ENCODE measurements at regions not wholly inside any gene's neighbourhood (a gene's known extent, or its start where the extent isn't known, plus 50 kb on each side); places are given as distances from the start of the nearest gene placed in this dataset.
"Not testable (repeated sequence)": the region's sequence is repeated elsewhere in the genome, so short reads cannot be mapped to it uniquely, and the experiment has no call there.

GRCh38 chr2:87254562-87254961 is 232.9 kb upstream of the PLGLB1 start:
- H3K9me3 Mint-ChIP-seq; H3K4me3 Mint-ChIP-seq; H3K36me3 Mint-ChIP-seq; H3K4me1 Mint-ChIP-seq; H3K27ac Mint-ChIP-seq; H3K27me3 Mint-ChIP-seq (ENCODE audit: low read depth); DNase-seq (ENCODE audit: low spot score in 2 of 2, unreplicated experiment in 2 of 2): not testable (repeated sequence)

GRCh38 chr2:87255410-87255809 is 233.8 kb upstream of the PLGLB1 start:
- H3K27ac Mint-ChIP-seq; H3K36me3 Mint-ChIP-seq; DNase-seq (ENCODE audit: low spot score in 2 of 2, unreplicated experiment in 2 of 2); H3K4me1 Mint-ChIP-seq; H3K9me3 Mint-ChIP-seq; H3K4me3 Mint-ChIP-seq; H3K27me3 Mint-ChIP-seq (ENCODE audit: low read depth): not testable (repeated sequence)

GRCh38 chr2:87258887-87259286 is 237.2 kb upstream of the PLGLB1 start:
- H3K27ac Mint-ChIP-seq; H3K9me3 Mint-ChIP-seq; H3K36me3 Mint-ChIP-seq; H3K4me3 Mint-ChIP-seq; H3K4me1 Mint-ChIP-seq; H3K27me3 Mint-ChIP-seq (ENCODE audit: low read depth); DNase-seq (ENCODE audit: low spot score in 2 of 2, unreplicated experiment in 2 of 2): not testable (repeated sequence)

GRCh38 chr2:87262184-87262702 is 240.6 kb upstream of the PLGLB1 start:
- not testable (repeated sequence) for H3K27me3 Mint-ChIP-seq (ENCODE audit: low read depth); H3K27ac Mint-ChIP-seq; H3K9me3 Mint-ChIP-seq; H3K4me3 Mint-ChIP-seq; DNase-seq (ENCODE audit: low spot score in 2 of 2, unreplicated experiment in 2 of 2); H3K36me3 Mint-ChIP-seq; H3K4me1 Mint-ChIP-seq

- not testable (repeated sequence) for DNase-seq (ENCODE audit: low spot score in 2 of 2, unreplicated experiment in 2 of 2); H3K4me3 Mint-ChIP-seq; H3K4me1 Mint-ChIP-seq; H3K36me3 Mint-ChIP-seq; H3K27me3 Mint-ChIP-seq (ENCODE audit: low read depth); H3K9me3 Mint-ChIP-seq; H3K27ac Mint-ChIP-seq
These were observed 242.3 kb upstream of the PLGLB1 start for GRCh38 chr2:87263868-87264518.

- H3K36me3 Mint-ChIP-seq; H3K27ac Mint-ChIP-seq; H3K4me3 Mint-ChIP-seq; H3K9me3 Mint-ChIP-seq; H3K4me1 Mint-ChIP-seq; DNase-seq (ENCODE audit: low spot score in 2 of 2, unreplicated experiment in 2 of 2); H3K27me3 Mint-ChIP-seq (ENCODE audit: low read depth): not testable (repeated sequence)
These were observed 253.5 kb upstream of the PLGLB1 start for GRCh38 chr2:87275192-87275591.

GRCh38 chr2:87275974-87276629 is 254.5 kb upstream of the PLGLB1 start:
- not testable (repeated sequence) for H3K27me3 Mint-ChIP-seq (ENCODE audit: low read depth); H3K27ac Mint-ChIP-seq; H3K9me3 Mint-ChIP-seq; DNase-seq (ENCODE audit: low spot score in 2 of 2, unreplicated experiment in 2 of 2); H3K36me3 Mint-ChIP-seq; H3K4me3 Mint-ChIP-seq; H3K4me1 Mint-ChIP-seq

GRCh38 chr2:87276673-87277072 is 255.0 kb upstream of the PLGLB1 start:
- H3K27ac Mint-ChIP-seq; DNase-seq (ENCODE audit: low spot score in 2 of 2, unreplicated experiment in 2 of 2); H3K27me3 Mint-ChIP-seq (ENCODE audit: low read depth); H3K9me3 Mint-ChIP-seq; H3K4me3 Mint-ChIP-seq; H3K36me3 Mint-ChIP-seq; H3K4me1 Mint-ChIP-seq: not testable (repeated sequence)

GRCh38 chr2:87277734-87278133 is 256.1 kb upstream of the PLGLB1 start:
- H3K4me3 Mint-ChIP-seq; H3K27ac Mint-ChIP-seq; H3K36me3 Mint-ChIP-seq; H3K4me1 Mint-ChIP-seq; H3K27me3 Mint-ChIP-seq (ENCODE audit: low read depth); H3K9me3 Mint-ChIP-seq; DNase-seq (ENCODE audit: low spot score in 2 of 2, unreplicated experiment in 2 of 2): not testable (repeated sequence)

- H3K4me3 Mint-ChIP-seq; H3K4me1 Mint-ChIP-seq; DNase-seq (ENCODE audit: low spot score in 2 of 2, unreplicated experiment in 2 of 2); H3K36me3 Mint-ChIP-seq; H3K27me3 Mint-ChIP-seq (ENCODE audit: low read depth); H3K9me3 Mint-ChIP-seq; H3K27ac Mint-ChIP-seq: not testable (repeated sequence)
These were observed 259.1 kb upstream of the PLGLB1 start for GRCh38 chr2:87280596-87281355.

GRCh38 chr2:87283735-87284470 is 262.3 kb upstream of the PLGLB1 start:
- H3K4me1 Mint-ChIP-seq; DNase-seq (ENCODE audit: low spot score in 2 of 2, unreplicated experiment in 2 of 2); H3K27me3 Mint-ChIP-seq (ENCODE audit: low read depth); H3K4me3 Mint-ChIP-seq; H3K9me3 Mint-ChIP-seq; H3K36me3 Mint-ChIP-seq; H3K27ac Mint-ChIP-seq: not testable (repeated sequence)

- DNase-seq (ENCODE audit: low spot score in 2 of 2, unreplicated experiment in 2 of 2); H3K4me3 Mint-ChIP-seq; H3K27me3 Mint-ChIP-seq (ENCODE audit: low read depth); H3K4me1 Mint-ChIP-seq; H3K9me3 Mint-ChIP-seq; H3K27ac Mint-ChIP-seq; H3K36me3 Mint-ChIP-seq: not testable (repeated sequence)
These were observed 262.8 kb upstream of the PLGLB1 start for GRCh38 chr2:87284471-87284772.

GRCh38 chr2:87285139-87285538 is 263.5 kb upstream of the PLGLB1 start:
- not testable (repeated sequence) for H3K4me3 Mint-ChIP-seq; H3K4me1 Mint-ChIP-seq; H3K9me3 Mint-ChIP-seq; H3K27ac Mint-ChIP-seq; H3K27me3 Mint-ChIP-seq (ENCODE audit: low read depth); DNase-seq (ENCODE audit: low spot score in 2 of 2, unreplicated experiment in 2 of 2); H3K36me3 Mint-ChIP-seq
